GM12878 (cell line): ENCODE measurements at regions not wholly inside any gene's neighbourhood (a gene's known extent, or its start where the extent isn't known, plus 50 kb on each side); places are given as distances from the start of the nearest gene placed in this dataset.

Experiments used
- ATAC-seq: fragments of 200-7000 bp; cut with Tn5 transposase; 3 replicates; pipeline ENCODE4 v1.9.1; 2020; ENCODE audit warnings: mild to moderate bottlenecking, moderate library complexity
- BruUV-seq: library from RNA; stranded (reverse); fragments of 400-500 nt; replicated peaks from 2 replicates; lab custom pipeline; 2021; lab: Mats Ljungman, UMichigan
- CTCF ChIA-PET: fragments of 300-600 bp; sonication (Branson Sonifier 250); formaldehyde crosslinking; extraction: SDS; loops from one replicate; lab custom pipeline; 2021; ENCODE audit warnings: inconsistent platforms; lab: Yijun Ruan, JAX
- POLR2A ChIA-PET: fragments of 350-600 bp; formaldehyde crosslinking; extraction: SDS; loops from one replicate; lab custom pipeline; 2021; ENCODE audit warnings: inconsistent platforms; lab: Charles Lee
- RAD21 ChIA-PET: fragments of 300-600 bp; sonication (Branson Sonifier 250); formaldehyde crosslinking; loops from one replicate; lab custom pipeline; 2023; ENCODE audit warnings: antibody characterized with exemption; ENCODE audit not compliant: unreplicated experiment; lab: Charles Lee
- SMC1A ChIA-PET: fragments of 300-600 bp; sonication (Branson Sonifier 250); formaldehyde crosslinking; loops from one replicate; lab custom pipeline; 2023; ENCODE audit not compliant: unreplicated experiment, uncharacterized antibody; lab: Charles Lee
- DNase-seq: peaks from one replicate; pipeline ENCODE4 v3.0.0-alpha.2; 2011; ENCODE audit warnings: low read depth, low spot score
- FAIRE-seq: peaks from 3 replicates; lab custom pipeline; 2011; peaks lifted over from hg19 to GRCh38; lab: Jason Lieb, UNC
- H2AFZ ChIP-seq: 2 replicates; pipeline ENCODE4 v1.6.0; 2011; ENCODE audit warnings: low read depth, low read length, control low read depth; ENCODE audit not compliant: control insufficient read depth
- H3K27ac ChIP-seq: 2 replicates; pipeline ENCODE4 v1.5.1; 2011; ENCODE audit warnings: control low read depth; ENCODE audit not compliant: control insufficient read depth, insufficient read depth
- H3K27me3 ChIP-seq, 2 experiments: replicated peaks in 1 of 2; 2 replicates each; pipeline versions ENCODE4 v1.6.0 to v1.6.1; 2011; ENCODE audit warnings: low read length in 1 of 2; ENCODE audit not compliant: control insufficient read depth in 2 of 2, insufficient read depth in 2 of 2
- H3K36me3 ChIP-seq, 2 experiments: 2 replicates each; pipeline ENCODE4 v1.5.1; 2011; ENCODE audit warnings: low read length in 1 of 2; ENCODE audit not compliant: control insufficient read depth in 2 of 2, insufficient read depth in 2 of 2
- H3K4me1 ChIP-seq: 2 replicates; pipeline ENCODE4 v1.6.1; 2011; ENCODE audit warnings: mild to moderate bottlenecking, low read length, moderate library complexity, mixed read lengths; ENCODE audit not compliant: control insufficient read depth, insufficient read depth
- H3K4me2 ChIP-seq: 2 replicates; pipeline ENCODE4 v1.6.0; 2011; ENCODE audit warnings: control low read depth; ENCODE audit not compliant: control insufficient read depth, insufficient read depth
- H3K4me3 ChIP-seq: fragments of 200-600 bp; sonication (generic); 2 replicates; pipeline ENCODE4 v1.5.1; 2016
- H3K79me2 ChIP-seq: 2 replicates; pipeline ENCODE4 v1.6.0; 2011; ENCODE audit warnings: low read length; ENCODE audit not compliant: control insufficient read depth, insufficient read depth
- H3K9ac ChIP-seq: 2 replicates; pipeline ENCODE4 v1.8.0; 2011; ENCODE audit warnings: low read length, control low read depth, mixed read lengths; ENCODE audit not compliant: control insufficient read depth, insufficient read depth
- H3K9me3 ChIP-seq: replicated peaks from 3 replicates; pipeline ENCODE4 v1.5.1; 2011; ENCODE audit warnings: mild to moderate bottlenecking, low read length; ENCODE audit not compliant: control insufficient read depth, insufficient read depth
- H4K20me1 ChIP-seq: 2 replicates; pipeline ENCODE4 v1.6.0; 2011; ENCODE audit not compliant: control insufficient read depth, insufficient read depth
- ASH2L ChIP-seq: fragments of 300-600, 200-600 bp; sonication (generic); IDR thresholded peaks from 2 replicates; pipeline ENCODE4 v1.6.1; 2017; ENCODE audit warnings: low read depth, mild to moderate bottlenecking, borderline replicate concordance
- ATF3 ChIP-seq: IDR thresholded peaks from 2 replicates; pipeline ENCODE4 v1.6.1; 2011; ENCODE audit warnings: low read depth, mild to moderate bottlenecking, low read length, moderate library complexity, borderline replicate concordance; ENCODE audit errors: extremely low read depth
- EGR1 ChIP-seq, 2 experiments: IDR thresholded peaks; 1 replicate in 1 of 2; 2 replicates in 1 of 2; pipeline ENCODE4 v1.6.1; 2011 to 2012; ENCODE audit warnings: low read depth in 2 of 2, low read length in 2 of 2, borderline replicate concordance in 1 of 2, mild to moderate bottlenecking in 1 of 2, moderate library complexity in 1 of 2
- EP300 ChIP-seq, 2 experiments: fragments of 150-350 bp in 1 of 2; IDR thresholded peaks; 2 replicates each; pipeline ENCODE4 v1.6.1; 2011 to 2012; ENCODE audit warnings: low read depth in 2 of 2, low read length in 2 of 2, borderline replicate concordance in 1 of 2, improper control_type of control experiment in 1 of 2, inconsistent platforms in 1 of 2; ENCODE audit not compliant: control insufficient read depth in 1 of 2
- MYB ChIP-seq: fragments of 150-350 bp; IDR thresholded peaks from 2 replicates; pipeline ENCODE4 v1.6.1; 2014; ENCODE audit warnings: mild to moderate bottlenecking, low read depth, low read length, borderline replicate concordance
- NFIC ChIP-seq: IDR thresholded peaks from 2 replicates; pipeline ENCODE4 v1.6.1; 2012; ENCODE audit warnings: low read depth, mild to moderate bottlenecking, inconsistent platforms, low read length, moderate library complexity
- PBX3 ChIP-seq: IDR thresholded peaks from 2 replicates; pipeline ENCODE4 v1.6.1; 2011; ENCODE audit warnings: mild to moderate bottlenecking, low read depth, low read length, moderate library complexity; ENCODE audit not compliant: insufficient replicate concordance
- POLR2A ChIP-seq: IDR thresholded peaks from 2 replicates; pipeline ENCODE4 v1.6.1; 2011; ENCODE audit warnings: low read depth, mild to moderate bottlenecking, low read length
- POLR2AphosphoS5 ChIP-seq: IDR thresholded peaks from 2 replicates; pipeline ENCODE4 v1.6.1; 2011; ENCODE audit warnings: mild to moderate bottlenecking, low read length, inconsistent platforms
- RCOR1 ChIP-seq: conservative IDR thresholded peaks from 2 replicates; pipeline ENCODE4 v1.6.1; 2012; ENCODE audit warnings: low read depth, low read length, improper control_type of control experiment
- ZNF24 ChIP-seq: fragments of 450-650 bp; IDR thresholded peaks from 2 replicates; pipeline ENCODE4 v1.6.1; 2017; ENCODE audit warnings: antibody characterized with exemption, mild to moderate bottlenecking
- in situ Hi-C: fragments of 300-500 bp; cut with MboI; formaldehyde crosslinking; loops from 9 replicates; pipeline ENCODE4 v1.14.3; 2018; ENCODE audit warnings: mixed read lengths
- intact Hi-C: fragments of 100-400 bp; cut with micrococcal nuclease; formaldehyde crosslinking; loops from one replicate; pipeline ENCODE4 v1.14.2; 2022; ENCODE audit not compliant: unreplicated experiment
- TF ChIP-seq, protein P1 (sequence below): IDR thresholded peaks from 2 replicates; pipeline ENCODE4 v1.6.1; 2012; ENCODE audit warnings: improper control_type of control experiment, low read depth, low read length; ENCODE audit not compliant: insufficient replicate concordance
- TF ChIP-seq, protein P2 (sequence below): fragments of 450-650 bp; formaldehyde crosslinking; IDR thresholded peaks from 2 replicates; pipeline ENCODE4 v1.4.0; 2020; ENCODE audit warnings: mild to moderate bottlenecking, moderate library complexity

GRCh38 chr5:175079707-175080106 is 355.3 kb downstream of the MSX2 start (continued):
- TF ChIP-seq, protein P1, sequence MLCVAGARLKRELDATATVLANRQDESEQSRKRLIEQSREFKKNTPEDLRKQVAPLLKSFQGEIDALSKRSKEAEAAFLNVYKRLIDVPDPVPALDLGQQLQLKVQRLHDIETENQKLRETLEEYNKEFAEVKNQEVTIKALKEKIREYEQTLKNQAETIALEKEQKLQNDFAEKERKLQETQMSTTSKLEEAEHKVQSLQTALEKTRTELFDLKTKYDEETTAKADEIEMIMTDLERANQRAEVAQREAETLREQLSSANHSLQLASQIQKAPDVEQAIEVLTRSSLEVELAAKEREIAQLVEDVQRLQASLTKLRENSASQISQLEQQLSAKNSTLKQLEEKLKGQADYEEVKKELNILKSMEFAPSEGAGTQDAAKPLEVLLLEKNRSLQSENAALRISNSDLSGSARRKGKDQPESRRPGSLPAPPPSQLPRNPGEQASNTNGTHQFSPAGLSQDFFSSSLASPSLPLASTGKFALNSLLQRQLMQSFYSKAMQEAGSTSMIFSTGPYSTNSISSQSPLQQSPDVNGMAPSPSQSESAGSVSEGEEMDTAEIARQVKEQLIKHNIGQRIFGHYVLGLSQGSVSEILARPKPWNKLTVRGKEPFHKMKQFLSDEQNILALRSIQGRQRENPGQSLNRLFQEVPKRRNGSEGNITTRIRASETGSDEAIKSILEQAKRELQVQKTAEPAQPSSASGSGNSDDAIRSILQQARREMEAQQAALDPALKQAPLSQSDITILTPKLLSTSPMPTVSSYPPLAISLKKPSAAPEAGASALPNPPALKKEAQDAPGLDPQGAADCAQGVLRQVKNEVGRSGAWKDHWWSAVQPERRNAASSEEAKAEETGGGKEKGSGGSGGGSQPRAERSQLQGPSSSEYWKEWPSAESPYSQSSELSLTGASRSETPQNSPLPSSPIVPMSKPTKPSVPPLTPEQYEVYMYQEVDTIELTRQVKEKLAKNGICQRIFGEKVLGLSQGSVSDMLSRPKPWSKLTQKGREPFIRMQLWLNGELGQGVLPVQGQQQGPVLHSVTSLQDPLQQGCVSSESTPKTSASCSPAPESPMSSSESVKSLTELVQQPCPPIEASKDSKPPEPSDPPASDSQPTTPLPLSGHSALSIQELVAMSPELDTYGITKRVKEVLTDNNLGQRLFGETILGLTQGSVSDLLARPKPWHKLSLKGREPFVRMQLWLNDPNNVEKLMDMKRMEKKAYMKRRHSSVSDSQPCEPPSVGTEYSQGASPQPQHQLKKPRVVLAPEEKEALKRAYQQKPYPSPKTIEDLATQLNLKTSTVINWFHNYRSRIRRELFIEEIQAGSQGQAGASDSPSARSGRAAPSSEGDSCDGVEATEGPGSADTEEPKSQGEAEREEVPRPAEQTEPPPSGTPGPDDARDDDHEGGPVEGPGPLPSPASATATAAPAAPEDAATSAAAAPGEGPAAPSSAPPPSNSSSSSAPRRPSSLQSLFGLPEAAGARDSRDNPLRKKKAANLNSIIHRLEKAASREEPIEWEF = no peak
- TF ChIP-seq NFIC (no peak), RCOR1 (no peak)
- TF ChIP-seq, protein P2, sequence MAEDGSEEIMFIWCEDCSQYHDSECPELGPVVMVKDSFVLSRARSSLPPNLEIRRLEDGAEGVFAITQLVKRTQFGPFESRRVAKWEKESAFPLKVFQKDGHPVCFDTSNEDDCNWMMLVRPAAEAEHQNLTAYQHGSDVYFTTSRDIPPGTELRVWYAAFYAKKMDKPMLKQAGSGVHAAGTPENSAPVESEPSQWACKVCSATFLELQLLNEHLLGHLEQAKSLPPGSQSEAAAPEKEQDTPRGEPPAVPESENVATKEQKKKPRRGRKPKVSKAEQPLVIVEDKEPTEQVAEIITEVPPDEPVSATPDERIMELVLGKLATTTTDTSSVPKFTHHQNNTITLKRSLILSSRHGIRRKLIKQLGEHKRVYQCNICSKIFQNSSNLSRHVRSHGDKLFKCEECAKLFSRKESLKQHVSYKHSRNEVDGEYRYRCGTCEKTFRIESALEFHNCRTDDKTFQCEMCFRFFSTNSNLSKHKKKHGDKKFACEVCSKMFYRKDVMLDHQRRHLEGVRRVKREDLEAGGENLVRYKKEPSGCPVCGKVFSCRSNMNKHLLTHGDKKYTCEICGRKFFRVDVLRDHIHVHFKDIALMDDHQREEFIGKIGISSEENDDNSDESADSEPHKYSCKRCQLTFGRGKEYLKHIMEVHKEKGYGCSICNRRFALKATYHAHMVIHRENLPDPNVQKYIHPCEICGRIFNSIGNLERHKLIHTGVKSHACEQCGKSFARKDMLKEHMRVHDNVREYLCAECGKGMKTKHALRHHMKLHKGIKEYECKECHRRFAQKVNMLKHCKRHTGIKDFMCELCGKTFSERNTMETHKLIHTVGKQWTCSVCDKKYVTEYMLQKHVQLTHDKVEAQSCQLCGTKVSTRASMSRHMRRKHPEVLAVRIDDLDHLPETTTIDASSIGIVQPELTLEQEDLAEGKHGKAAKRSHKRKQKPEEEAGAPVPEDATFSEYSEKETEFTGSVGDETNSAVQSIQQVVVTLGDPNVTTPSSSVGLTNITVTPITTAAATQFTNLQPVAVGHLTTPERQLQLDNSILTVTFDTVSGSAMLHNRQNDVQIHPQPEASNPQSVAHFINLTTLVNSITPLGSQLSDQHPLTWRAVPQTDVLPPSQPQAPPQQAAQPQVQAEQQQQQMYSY (CRISPR knock-in tag) = no peak

- in situ Hi-C loops (no loop called here), intact Hi-C loops (no loop called here)
- no peak for DNase-seq
- ChIA-PET CTCF (no interaction called here), RAD21 (no interaction called here), POLR2A (no interaction called here), SMC1A (no interaction called here)
- FAIRE-seq = no peak
- no peak overlapping the region for H3K27ac ChIP-seq
- no peaks in the 10 kb centered on the region for H3K36me3 ChIP-seq
- no peak overlapping the region for H2AFZ ChIP-seq
- H3K9me3 ChIP-seq = no peaks in the 10 kb centered on the region
- H3K27me3 ChIP-seq = no peaks in the 10 kb centered on the region
- H3K79me2 ChIP-seq = no peaks in the 10 kb centered on the region
- H3K9ac ChIP-seq = no peak overlapping the region
- H3K4me2 ChIP-seq = no peak overlapping the region
- H3K4me1 ChIP-seq = no peaks in the 10 kb centered on the region
- H3K4me3 ChIP-seq = no peak overlapping the region
- no peak for ATAC-seq
- H4K20me1 ChIP-seq = no peaks in the 10 kb centered on the region
- BruUV-seq = no TSS peak
- TF ChIP-seq ASH2L (no peak), ATF3 (no peak), POLR2A (no peak), EGR1 (IDR thresholded peaks at IDR 0.05; ENCODE audit: borderline replicate concordance in 1 of 2, low read depth in 2 of 2, low read length in 2 of 2) (no peak), POLR2AphosphoS5 (no peak), PBX3 (no peak), EP300 (IDR thresholded peaks at IDR 0.05; ENCODE audit: borderline replicate concordance in 1 of 2, control insufficient read depth in 1 of 2, low read depth in 2 of 2, low read length in 2 of 2) (no peak), MYB (no peak), ZNF24 (no peak)
Observed at GRCh38 chr5:175070283-175070682, 345.9 kb downstream of the MSX2 start.
